Astrocyte (in vitro differentiated cells and primary cell): ENCODE measurements at regions not wholly inside any gene's neighbourhood (a gene's known extent, or its start where the extent isn't known, plus 50 kb on each side); places are given as distances from the start of the nearest gene placed in this dataset.

Experiments used
- DNase-seq: peaks from one replicate; pipeline ENCODE4 v3.0.0-alpha.2; 2010; ENCODE audit warnings: low read depth
- FAIRE-seq: peaks from 2 replicates; lab custom pipeline; 2011; peaks lifted over from hg19 to GRCh38; lab: Jason Lieb, UNC
- H2AFZ ChIP-seq: 2 replicates; pipeline ENCODE4 v1.6.0; 2012; ENCODE audit warnings: low read depth, low read length, inconsistent platforms
- H3K27ac ChIP-seq: 2 replicates; pipeline ENCODE4 v1.5.1; 2011; ENCODE audit warnings: low read depth, low read length, inconsistent platforms
- H3K27me3 ChIP-seq: 2 replicates; pipeline ENCODE4 v1.6.0; 2011; ENCODE audit warnings: low read length, inconsistent platforms; ENCODE audit not compliant: insufficient read depth
- H3K36me3 ChIP-seq: 2 replicates; pipeline ENCODE4 v1.5.1; 2011; ENCODE audit warnings: low read length, inconsistent platforms; ENCODE audit not compliant: insufficient read depth
- H3K4me1 ChIP-seq: 2 replicates; pipeline ENCODE4 v1.5.1; 2011; ENCODE audit warnings: low read length, inconsistent platforms; ENCODE audit not compliant: insufficient read depth
- H3K4me2 ChIP-seq: 2 replicates; pipeline ENCODE4 v1.6.0; 2012; ENCODE audit warnings: low read length, inconsistent platforms
- H3K4me3 ChIP-seq: 2 replicates; pipeline ENCODE4 v1.5.1; 2011; ENCODE audit warnings: low read depth, mild to moderate bottlenecking, low read length, inconsistent platforms; ENCODE audit not compliant: insufficient read depth
- H3K79me2 ChIP-seq: 2 replicates; pipeline ENCODE4 v1.6.0; 2012; ENCODE audit warnings: mild to moderate bottlenecking, low read length, inconsistent platforms; ENCODE audit not compliant: insufficient read depth
- H3K9ac ChIP-seq: 2 replicates; pipeline ENCODE4 v1.6.0; 2012; ENCODE audit warnings: mild to moderate bottlenecking, low read length, inconsistent platforms
- H3K9me3 ChIP-seq: 2 replicates; pipeline ENCODE4 v1.5.1; 2012; ENCODE audit warnings: low read depth, mild to moderate bottlenecking, low read length, inconsistent platforms; ENCODE audit not compliant: insufficient read depth
- H4K20me1 ChIP-seq: 2 replicates; pipeline ENCODE4 v1.6.0; 2012; ENCODE audit warnings: low read length, inconsistent platforms; ENCODE audit not compliant: insufficient read depth
- H3K27ac Mint-ChIP-seq: one replicate; pipeline ENCODE4 v1.8.0; 2021; ENCODE audit warnings: mild to moderate bottlenecking, mixed read lengths; ENCODE audit not compliant: unreplicated experiment
- H3K27me3 Mint-ChIP-seq: one replicate; pipeline ENCODE4 v1.8.0; 2021; ENCODE audit warnings: low read depth, mixed read lengths; ENCODE audit not compliant: unreplicated experiment
- H3K36me3 Mint-ChIP-seq: one replicate; pipeline ENCODE4 v1.8.0; 2021; ENCODE audit warnings: low read depth, mixed read lengths; ENCODE audit not compliant: unreplicated experiment
- H3K4me1 Mint-ChIP-seq: one replicate; pipeline ENCODE4 v1.8.0; 2021; ENCODE audit warnings: low read depth, mixed read lengths; ENCODE audit not compliant: unreplicated experiment
- H3K4me3 Mint-ChIP-seq: one replicate; pipeline ENCODE4 v1.8.0; 2021; ENCODE audit warnings: mild to moderate bottlenecking, moderate library complexity, mixed read lengths; ENCODE audit not compliant: unreplicated experiment
- H3K9me3 Mint-ChIP-seq: one replicate; pipeline ENCODE4 v1.8.0; 2021; ENCODE audit warnings: mild to moderate bottlenecking, mixed read lengths; ENCODE audit not compliant: unreplicated experiment
- CTCF ChIP-seq: IDR thresholded peaks from 2 replicates; pipeline ENCODE4 v1.5.1; 2011; ENCODE audit warnings: low read depth, mild to moderate bottlenecking, inconsistent platforms, low read length, moderate library complexity; ENCODE audit not compliant: insufficient read depth
- EZH2 ChIP-seq: IDR thresholded peaks from 2 replicates; pipeline ENCODE4 v1.6.1; 2012; ENCODE audit warnings: mild to moderate bottlenecking, low read length, inconsistent platforms; ENCODE audit not compliant: insufficient read depth

DNA sequence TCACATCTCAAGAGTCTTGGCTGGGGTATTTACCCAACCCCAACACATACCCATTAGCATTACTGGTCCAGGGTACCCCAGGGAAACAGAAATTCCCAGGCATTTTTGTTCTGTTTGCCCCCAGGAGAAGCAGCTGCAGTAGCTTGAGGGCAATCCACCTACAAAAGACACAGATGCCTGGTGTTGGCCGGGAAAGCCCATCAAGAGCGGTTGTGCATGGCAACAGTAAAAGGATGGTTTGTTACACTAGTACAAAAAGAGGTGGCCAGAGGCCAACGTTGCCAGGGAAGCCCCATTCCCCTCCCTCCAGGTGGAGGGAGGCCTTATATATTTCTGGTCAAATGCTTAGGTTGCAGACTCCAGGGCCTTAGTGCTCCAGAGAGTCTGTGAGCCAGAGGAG lies 637.8 kb downstream of the BCOR start:
- Histone ChIP-seq H2AFZ (no peak overlapping the region), H3K9ac (no peak overlapping the region), H3K27me3 (peaks cover 3% of the 10 kb centered on the region), H3K36me3 (no peaks in the 10 kb centered on the region), H3K4me3 (no peak overlapping the region), H3K4me2 (no peak overlapping the region), H4K20me1 (no peaks in the 10 kb centered on the region), H3K9me3 (no peaks in the 10 kb centered on the region), H3K27ac (no peak overlapping the region), H3K4me1 (no peaks in the 10 kb centered on the region), H3K79me2 (no peaks in the 10 kb centered on the region)
- Mint-ChIP-seq H3K9me3 (peaks cover 5% of the 10 kb centered on the region), H3K36me3 (no peaks in the 10 kb centered on the region), H3K4me3 (no peak overlapping the region), H3K4me1 (peaks cover 9% of the 10 kb centered on the region), H3K27ac (no peak overlapping the region), H3K27me3 (peaks cover 33% of the 10 kb centered on the region)
- TF ChIP-seq CTCF (no peak), EZH2 (no peak)
- DNase-seq (no peak), FAIRE-seq (peak; percentile 59)

DNA sequence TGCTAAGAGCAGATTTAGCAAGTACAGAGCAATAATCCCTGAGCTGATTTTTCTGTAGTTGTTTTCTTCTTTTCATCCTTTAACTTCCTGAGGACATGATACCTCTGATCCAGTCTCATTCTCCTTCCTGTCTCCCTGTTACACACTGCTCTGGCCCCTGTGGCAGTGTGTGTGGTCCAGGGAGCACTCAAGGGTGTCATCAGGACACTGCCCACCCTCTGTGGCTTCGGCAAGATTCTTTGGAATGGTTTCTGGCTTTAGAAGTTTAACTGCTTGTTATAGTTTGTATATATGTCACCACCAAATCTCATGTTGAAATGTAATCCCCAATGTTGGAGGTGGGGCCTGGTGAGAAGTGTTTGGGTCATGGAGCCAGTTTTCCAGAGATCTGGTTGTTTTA lies 637.3 kb downstream of the BCOR start:
- Histone ChIP-seq H4K20me1 (no peaks in the 10 kb centered on the region), H3K9me3 (no peaks in the 10 kb centered on the region), H3K9ac (no peak overlapping the region), H3K79me2 (no peaks in the 10 kb centered on the region), H2AFZ (no peak overlapping the region), H3K4me2 (no peak overlapping the region), H3K4me3 (no peak overlapping the region), H3K27ac (no peak overlapping the region), H3K4me1 (no peaks in the 10 kb centered on the region), H3K36me3 (no peaks in the 10 kb centered on the region), H3K27me3 (peaks cover 3% of the 10 kb centered on the region)
- Mint-ChIP-seq H3K27me3 (peaks cover 35% of the 10 kb centered on the region), H3K9me3 (peaks cover 5% of the 10 kb centered on the region), H3K4me1 (peaks cover 9% of the 10 kb centered on the region), H3K36me3 (no peaks in the 10 kb centered on the region), H3K27ac (no peak overlapping the region), H3K4me3 (no peak overlapping the region)
- peak; percentile 80 for FAIRE-seq
- TF ChIP-seq CTCF (no peak), EZH2 (no peak)
- DNase-seq, result no peak

GRCh38 chrX:39462835-39463234 lies 634.9 kb downstream of the BCOR start:
- no peak for FAIRE-seq
- Histone ChIP-seq H3K9ac (no peak overlapping the region), H3K36me3 (no peaks in the 10 kb centered on the region), H3K4me2 (no peak overlapping the region), H2AFZ (no peak overlapping the region), H3K27me3 (peaks cover 3% of the 10 kb centered on the region), H3K79me2 (no peaks in the 10 kb centered on the region), H3K4me3 (no peak overlapping the region), H4K20me1 (no peaks in the 10 kb centered on the region), H3K9me3 (no peaks in the 10 kb centered on the region), H3K27ac (no peak overlapping the region), H3K4me1 (no peaks in the 10 kb centered on the region)
- H3K27ac Mint-ChIP-seq, result no peak overlapping the region
- no peak for TF ChIP-seq CTCF
- TF ChIP-seq EZH2, result no peak
- peaks cover 5% of the 10 kb centered on the region for H3K9me3 Mint-ChIP-seq
- DNase-seq, result no peak
- no peak overlapping the region for H3K4me3 Mint-ChIP-seq
- peaks cover 38% of the 10 kb centered on the region for H3K27me3 Mint-ChIP-seq
- H3K4me1 Mint-ChIP-seq, result no peaks in the 10 kb centered on the region
- no peaks in the 10 kb centered on the region for H3K36me3 Mint-ChIP-seq
